Ammon's horn (tissue), 1 donor: ENCODE measurements at regions not wholly inside any gene's neighbourhood (a gene's known extent, or its start where the extent isn't known, plus 50 kb on each side); places are given as distances from the start of the nearest gene placed in this dataset.

ENCODE experiments used
- DNase-seq: peaks from one replicate; pipeline ENCODE4 v3.0.0-alpha.2; 2016; ENCODE audit warnings: low spot score

- DNase-seq: no peak
Observed at GRCh38 chr7:46544396-46545008, 623.4 kb upstream of the IGFBP3 start.

GRCh38 chr7:46542076-46542475, 621.0 kb upstream of the IGFBP3 start:
- no peak for DNase-seq

- DNase-seq: no peak
Observed at GRCh38 chr7:46539892-46540483, 618.9 kb upstream of the IGFBP3 start.

- DNase-seq: no peak
Observed at GRCh38 chr7:46537191-46537905, 616.3 kb upstream of the IGFBP3 start.

- DNase-seq: no peak
Observed at GRCh38 chr7:46534664-46535588, 613.9 kb upstream of the IGFBP3 start.

- DNase-seq: no peak
Observed at GRCh38 chr7:46533946-46534345, 612.9 kb upstream of the IGFBP3 start.

GRCh38 chr7:46532571-46532970, 611.5 kb upstream of the IGFBP3 start:
- no peak for DNase-seq

GRCh38 chr7:46530081-46530750, 609.1 kb upstream of the IGFBP3 start:
- DNase-seq: no peak

- DNase-seq: no peak
Observed at GRCh38 chr7:46527360-46527759, 606.3 kb upstream of the IGFBP3 start.

- no peak for DNase-seq
Observed at GRCh38 chr7:46525876-46526275, 604.8 kb upstream of the IGFBP3 start.

GRCh38 chr7:46524350-46524749, 603.3 kb upstream of the IGFBP3 start:
- no peak for DNase-seq

GRCh38 chr7:46522354-46522906, 601.4 kb upstream of the IGFBP3 start:
- DNase-seq: no peak

GRCh38 chr7:46518713-46519112, 597.6 kb upstream of the IGFBP3 start:
- no peak for DNase-seq

- DNase-seq: no peak
Observed at GRCh38 chr7:46515844-46516590, 594.9 kb upstream of the IGFBP3 start.

GRCh38 chr7:46513447-46513848, 592.4 kb upstream of the IGFBP3 start:
- no peak for DNase-seq

GRCh38 chr7:46512891-46513413, 591.9 kb upstream of the IGFBP3 start:
- no peak for DNase-seq

GRCh38 chr7:46511442-46512215, 590.6 kb upstream of the IGFBP3 start:
- no peak for DNase-seq

- DNase-seq: no peak
Observed at GRCh38 chr7:46508583-46508982, 587.5 kb upstream of the IGFBP3 start.

GRCh38 chr7:46507560-46507959, 586.5 kb upstream of the IGFBP3 start:
- no peak for DNase-seq

GRCh38 chr7:46494441-46494840, 573.4 kb upstream of the IGFBP3 start:
- DNase-seq: no peak
